Iris pigment epithelial cell (primary cell): ENCODE measurements at regions not wholly inside any gene's neighbourhood (a gene's known extent, or its start where the extent isn't known, plus 50 kb on each side); places are given as distances from the start of the nearest gene placed in this dataset.
"Not testable (repeated sequence)": the region's sequence is repeated elsewhere in the genome, so short reads cannot be mapped to it uniquely, and the experiment has no call there.

ENCODE experiments used
- DNase-seq: peaks from one replicate; pipeline ENCODE4 v3.0.0-alpha.2; 2011; ENCODE audit warnings: low read depth

GRCh38 chr9:41754822-41755221, 374.4 kb downstream of the CNTNAP3B start:
- DNase-seq = not testable (repeated sequence)

GRCh38 chr9:41754403-41754802, 374.8 kb downstream of the CNTNAP3B start:
- not testable (repeated sequence) for DNase-seq

GRCh38 chr9:41741897-41742296, 387.3 kb downstream of the CNTNAP3B start:
- DNase-seq = not testable (repeated sequence)

- DNase-seq = not testable (repeated sequence)
Measured at GRCh38 chr9:41741173-41741572, 388.1 kb downstream of the CNTNAP3B start.

GRCh38 chr9:41738681-41739080, 390.5 kb downstream of the CNTNAP3B start:
- not testable (repeated sequence) for DNase-seq

- DNase-seq = not testable (repeated sequence)
Measured at GRCh38 chr9:41699190-41699589, 430.0 kb downstream of the CNTNAP3B start.

- DNase-seq = peak; percentile 21
Measured at GRCh38 chr9:41697080-41697479, 432.1 kb downstream of the CNTNAP3B start.

GRCh38 chr9:41679312-41679711, 449.9 kb downstream of the CNTNAP3B start:
- not testable (repeated sequence) for DNase-seq

- DNase-seq = not testable (repeated sequence)
Measured at GRCh38 chr9:41663497-41664036, 465.7 kb downstream of the CNTNAP3B start.

- not testable (repeated sequence) for DNase-seq
Measured at GRCh38 chr9:41658706-41659105, 469.6 kb upstream of the ZNG1F start.

GRCh38 chr9:41658116-41658515, 469.0 kb upstream of the ZNG1F start:
- not testable (repeated sequence) for DNase-seq

- DNase-seq = not testable (repeated sequence)
Measured at GRCh38 chr9:41657141-41657540, 468.0 kb upstream of the ZNG1F start.

- peak; percentile 24 for DNase-seq
Measured at GRCh38 chr9:41655071-41655554, 466.0 kb upstream of the ZNG1F start.

- DNase-seq = peak; percentile 8
Measured at GRCh38 chr9:41654349-41654748, 465.2 kb upstream of the ZNG1F start.

- peak; percentile 27 for DNase-seq
Measured at GRCh38 chr9:41653560-41654340, 464.6 kb upstream of the ZNG1F start.

- not testable (repeated sequence) for DNase-seq
Measured at GRCh38 chr9:41652800-41653199, 463.7 kb upstream of the ZNG1F start.

- DNase-seq = peak; percentile 6
Measured at GRCh38 chr9:41652100-41652713, 463.1 kb upstream of the ZNG1F start.

GRCh38 chr9:41650086-41650485, 461.0 kb upstream of the ZNG1F start:
- not testable (repeated sequence) for DNase-seq

GRCh38 chr9:41648564-41648963, 459.4 kb upstream of the ZNG1F start:
- peak; percentile 12 for DNase-seq

GRCh38 chr9:41646246-41646645, 457.1 kb upstream of the ZNG1F start:
- not testable (repeated sequence) for DNase-seq

- peak; percentile 57 for DNase-seq
Measured at GRCh38 chr9:41643571-41644279, 454.6 kb upstream of the ZNG1F start.

- DNase-seq = not testable (repeated sequence)
Measured at GRCh38 chr9:41633726-41634125, 444.6 kb upstream of the ZNG1F start.
